ENCODE measurements at regions not wholly inside any gene's neighbourhood (a gene's known extent, or its start where the extent isn't known, plus 50 kb on each side); places are given as distances from the start of the nearest gene placed in this dataset.

DNA sequence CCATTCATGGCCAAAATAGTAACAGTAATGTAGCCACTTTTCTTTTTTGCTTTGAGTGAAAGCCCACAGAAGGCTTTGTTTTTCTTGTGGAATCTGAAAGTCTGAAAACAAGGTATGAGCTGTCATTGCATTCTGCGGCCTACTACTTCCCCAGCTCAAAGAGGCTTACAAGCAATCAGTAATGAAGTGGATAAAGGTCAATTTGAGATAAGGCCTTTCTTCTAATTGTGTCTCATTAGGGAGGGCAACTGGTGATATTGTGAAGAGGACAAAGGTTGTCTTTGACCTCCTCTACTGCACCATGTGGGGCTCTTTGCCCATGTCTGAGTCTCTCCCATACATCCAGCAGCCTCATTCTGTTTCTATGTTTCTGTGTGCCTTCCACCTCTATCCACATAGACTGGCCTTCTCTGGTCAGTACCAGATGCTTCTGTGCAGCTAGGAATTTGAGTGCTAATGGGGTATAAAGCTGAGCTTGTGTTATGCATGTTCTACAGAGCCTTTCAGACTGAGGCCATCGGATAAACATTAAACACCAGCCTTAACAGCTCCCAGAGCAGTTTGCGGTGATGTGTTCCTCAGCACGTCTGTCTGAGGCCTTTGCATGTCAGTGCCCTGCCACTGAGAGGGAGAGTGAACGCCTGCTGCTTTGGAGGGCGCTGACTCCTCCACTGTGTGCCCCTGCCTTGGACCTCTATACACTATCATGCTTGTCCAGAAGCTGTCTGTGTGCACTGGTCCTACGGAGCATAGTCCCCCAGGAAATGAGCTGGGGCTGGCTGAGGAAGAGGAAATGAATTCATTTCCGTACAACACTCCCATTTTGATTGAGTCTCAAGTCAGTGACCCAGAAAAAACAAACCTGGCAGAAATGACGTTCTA lies 80.2 kb downstream of the SH2D1A start:
- Histone ChIP-seq H3K4ac (ENCODE audit: low read depth, low read length) (no peak overlapping the region), H3K4me2 (ENCODE audit: low read length) (no peak overlapping the region), H2BK120ac (ENCODE audit: insufficient read depth, low read length, poor library complexity) (no peak overlapping the region), H3K79me2 (ENCODE audit: control insufficient read depth, insufficient read depth, low read length, poor library complexity) (no peaks in the 10 kb centered on the region), H2AFZ (ENCODE audit: insufficient read depth, low read length, poor library complexity) (no peak overlapping the region), H4K12ac (ENCODE audit: low read depth, low read length) (no peak overlapping the region), H3K9ac (ENCODE audit: low read length) (no peak overlapping the region), H3K4me1 (ENCODE audit: control insufficient read depth in 1 of 2, insufficient read depth in 2 of 2, low read length in 2 of 2) (peaks cover 0 to 2% of the 10 kb centered on the region in 2 experiments), H4K8ac (ENCODE audit: low read depth, low read length) (no peak overlapping the region), H2BK12ac (ENCODE audit: low read length) (no peak overlapping the region), H4K91ac (ENCODE audit: low read depth, low read length) (no peak overlapping the region), H3K4me3 (ENCODE audit: low read depth, low read length) (no peak overlapping the region), H3K36me3 (ENCODE audit: control insufficient read depth in 1 of 2, insufficient read depth in 2 of 2, low read length in 2 of 2) (no peaks in the 10 kb centered on the region), H3K27ac (ENCODE audit: low read depth, low read length) (no peak overlapping the region), H3K14ac (ENCODE audit: low read length) (no peak overlapping the region), H3K18ac (ENCODE audit: low read length) (no peak overlapping the region), H3K27me3 (ENCODE audit: insufficient read depth, low read length) (no peaks in the 10 kb centered on the region), H3K9me3 (ENCODE audit: insufficient read depth, low read depth, low read length) (no peaks in the 10 kb centered on the region), H3K23ac (ENCODE audit: low read length) (no peak overlapping the region), H2AK5ac (ENCODE audit: low read length) (no peak overlapping the region), H2BK5ac (ENCODE audit: low read depth, low read length, poor library complexity) (no peak overlapping the region), H3K79me1 (ENCODE audit: low read length) (no peaks in the 10 kb centered on the region)
- no peak for DNase-seq
- no CpG with 5 or more reads among the region's 9 CpGs for WGBS (ENCODE audit: extremely low coverage, insufficient coverage, insufficient read length)

GRCh38 chrX:124433186-124433585 lies 86.8 kb downstream of the SH2D1A start:
- Histone ChIP-seq H3K9ac (ENCODE audit: low read length) (no peak overlapping the region), H3K79me2 (ENCODE audit: control insufficient read depth, insufficient read depth, low read length, poor library complexity) (no peaks in the 10 kb centered on the region), H2AK5ac (ENCODE audit: low read length) (no peak overlapping the region), H3K4me2 (ENCODE audit: low read length) (no peak overlapping the region), H2BK12ac (ENCODE audit: low read length) (no peak overlapping the region), H3K4ac (ENCODE audit: low read depth, low read length) (no peak overlapping the region), H2AFZ (ENCODE audit: insufficient read depth, low read length, poor library complexity) (no peak overlapping the region), H4K91ac (ENCODE audit: low read depth, low read length) (no peak overlapping the region), H3K14ac (ENCODE audit: low read length) (no peak overlapping the region), H3K4me3 (ENCODE audit: low read depth, low read length) (no peak overlapping the region), H2BK5ac (ENCODE audit: low read depth, low read length, poor library complexity) (no peak overlapping the region), H4K8ac (ENCODE audit: low read depth, low read length) (no peak overlapping the region), H3K9me3 (ENCODE audit: insufficient read depth, low read depth, low read length) (no peaks in the 10 kb centered on the region), H3K36me3 (ENCODE audit: control insufficient read depth in 1 of 2, insufficient read depth in 2 of 2, low read length in 2 of 2) (no peaks in the 10 kb centered on the region), H3K23ac (ENCODE audit: low read length) (no peak overlapping the region), H3K79me1 (ENCODE audit: low read length) (no peaks in the 10 kb centered on the region), H3K4me1 (ENCODE audit: control insufficient read depth in 1 of 2, insufficient read depth in 2 of 2, low read length in 2 of 2) (no peaks in the 10 kb centered on the region), H3K27ac (ENCODE audit: low read depth, low read length) (no peak overlapping the region), H3K27me3 (ENCODE audit: insufficient read depth, low read length) (no peaks in the 10 kb centered on the region), H2BK120ac (ENCODE audit: insufficient read depth, low read length, poor library complexity) (no peak overlapping the region), H4K12ac (ENCODE audit: low read depth, low read length) (no peak overlapping the region), H3K18ac (ENCODE audit: low read length) (no peak overlapping the region)
- WGBS (ENCODE audit: extremely low coverage, insufficient coverage, insufficient read length) = no CpG with 5 or more reads among the region's 2 CpGs
- DNase-seq = no peak

DNA sequence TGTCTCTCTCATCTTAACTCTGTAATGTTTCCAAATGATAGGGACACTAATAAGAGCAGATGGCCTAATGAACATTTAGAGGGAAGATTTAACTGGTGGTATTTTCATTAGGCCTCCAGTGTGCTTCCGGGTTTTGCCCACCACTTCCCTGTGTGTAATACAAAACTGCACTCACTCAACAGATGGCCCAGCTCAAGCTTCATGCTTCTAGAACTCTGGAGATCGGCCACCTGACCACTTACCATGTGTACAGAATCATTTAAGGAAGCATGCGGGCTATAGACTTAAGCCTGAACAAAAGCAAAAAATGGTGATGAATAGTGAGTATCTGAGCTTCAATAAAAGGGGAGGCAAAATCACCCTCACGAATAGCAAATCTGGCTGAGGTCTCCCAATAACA lies 89.3 kb downstream of the SH2D1A start:
- Histone ChIP-seq H3K79me1 (ENCODE audit: low read length) (no peaks in the 10 kb centered on the region), H3K27ac (ENCODE audit: low read depth, low read length) (no peak overlapping the region), H4K91ac (ENCODE audit: low read depth, low read length) (no peak overlapping the region)

DNA sequence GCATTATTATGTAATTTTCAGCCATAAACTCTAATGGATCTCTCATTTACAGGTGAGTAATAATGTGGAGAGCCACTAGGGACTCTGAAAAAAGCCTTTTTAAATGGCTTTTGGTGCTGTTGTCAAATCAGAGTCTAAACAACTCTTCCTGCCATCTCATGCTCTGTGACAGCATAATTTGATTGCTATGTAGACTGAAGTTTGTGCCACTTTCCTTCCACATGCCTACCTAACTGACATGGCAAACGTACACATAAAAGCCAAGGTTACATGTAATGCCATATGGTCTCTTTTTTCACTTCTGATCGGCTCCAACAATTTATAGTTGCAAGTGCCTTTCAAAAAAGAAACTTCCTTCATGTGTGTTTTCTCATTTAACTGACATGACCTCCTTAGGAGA lies 94.3 kb downstream of the SH2D1A start:
- no peak overlapping the region for H2BK120ac ChIP-seq (ENCODE audit: insufficient read depth, low read length, poor library complexity)
- H2AFZ ChIP-seq (ENCODE audit: insufficient read depth, low read length, poor library complexity) = no peak overlapping the region
- H4K8ac ChIP-seq (ENCODE audit: low read depth, low read length) = no peak overlapping the region
- H3K9me3 ChIP-seq (ENCODE audit: insufficient read depth, low read depth, low read length) = no peaks in the 10 kb centered on the region
- H3K36me3 ChIP-seq (ENCODE audit: control insufficient read depth in 1 of 2, insufficient read depth in 2 of 2, low read length in 2 of 2) = no peaks in the 10 kb centered on the region
- no peak overlapping the region for H3K23ac ChIP-seq (ENCODE audit: low read length)
- no peaks in the 10 kb centered on the region for H3K4me1 ChIP-seq (ENCODE audit: control insufficient read depth in 1 of 2, insufficient read depth in 2 of 2, low read length in 2 of 2)
- no peak overlapping the region for H3K4me2 ChIP-seq (ENCODE audit: low read length)
- H4K91ac ChIP-seq (ENCODE audit: low read depth, low read length) = no peak overlapping the region
- no peak overlapping the region for H3K18ac ChIP-seq (ENCODE audit: low read length)
- no peak for DNase-seq
- H4K12ac ChIP-seq (ENCODE audit: low read depth, low read length) = no peak overlapping the region
- H3K27me3 ChIP-seq (ENCODE audit: insufficient read depth, low read length) = no peaks in the 10 kb centered on the region
- H3K4ac ChIP-seq (ENCODE audit: low read depth, low read length) = no peak overlapping the region
- H3K79me1 ChIP-seq (ENCODE audit: low read length) = no peaks in the 10 kb centered on the region
- H2AK5ac ChIP-seq (ENCODE audit: low read length) = no peak overlapping the region
- no CpG with 5 or more reads among the region's 2 CpGs for WGBS (ENCODE audit: extremely low coverage, insufficient coverage, insufficient read length)
- H2BK5ac ChIP-seq (ENCODE audit: low read depth, low read length, poor library complexity) = no peak overlapping the region
- H3K79me2 ChIP-seq (ENCODE audit: control insufficient read depth, insufficient read depth, low read length, poor library complexity) = no peaks in the 10 kb centered on the region
- H3K9ac ChIP-seq (ENCODE audit: low read length) = no peak overlapping the region
- H3K14ac ChIP-seq (ENCODE audit: low read length) = no peak overlapping the region
- no peak overlapping the region for H3K27ac ChIP-seq (ENCODE audit: low read depth, low read length)
- no peak overlapping the region for H2BK12ac ChIP-seq (ENCODE audit: low read length)
- no peak overlapping the region for H3K4me3 ChIP-seq (ENCODE audit: low read depth, low read length)

More for the DNA sequence above, 89.3 kb downstream of the SH2D1A start:
- H3K4me1 ChIP-seq (ENCODE audit: control insufficient read depth in 1 of 2, insufficient read depth in 2 of 2, low read length in 2 of 2) = no peaks in the 10 kb centered on the region
- no peaks in the 10 kb centered on the region for H3K9me3 ChIP-seq (ENCODE audit: insufficient read depth, low read depth, low read length)
- no peak overlapping the region for H2BK120ac ChIP-seq (ENCODE audit: insufficient read depth, low read length, poor library complexity)
- WGBS (ENCODE audit: extremely low coverage, insufficient coverage, insufficient read length) = no CpG with 5 or more reads among the region's 4 CpGs
- H3K36me3 ChIP-seq (ENCODE audit: control insufficient read depth in 1 of 2, insufficient read depth in 2 of 2, low read length in 2 of 2) = no peaks in the 10 kb centered on the region
- H2AFZ ChIP-seq (ENCODE audit: insufficient read depth, low read length, poor library complexity) = no peak overlapping the region
- H3K79me2 ChIP-seq (ENCODE audit: control insufficient read depth, insufficient read depth, low read length, poor library complexity) = no peaks in the 10 kb centered on the region
- no peak overlapping the region for H3K18ac ChIP-seq (ENCODE audit: low read length)
- no peaks in the 10 kb centered on the region for H3K27me3 ChIP-seq (ENCODE audit: insufficient read depth, low read length)
- no peak overlapping the region for H3K4me3 ChIP-seq (ENCODE audit: low read depth, low read length)
- H2BK5ac ChIP-seq (ENCODE audit: low read depth, low read length, poor library complexity) = no peak overlapping the region
- H3K4me2 ChIP-seq (ENCODE audit: low read length) = no peak overlapping the region
- no peak overlapping the region for H4K12ac ChIP-seq (ENCODE audit: low read depth, low read length)
- H3K14ac ChIP-seq (ENCODE audit: low read length) = no peak overlapping the region
- no peak overlapping the region for H3K4ac ChIP-seq (ENCODE audit: low read depth, low read length)
- no peak overlapping the region for H2AK5ac ChIP-seq (ENCODE audit: low read length)
- no peak overlapping the region for H3K23ac ChIP-seq (ENCODE audit: low read length)
- no peak overlapping the region for H3K9ac ChIP-seq (ENCODE audit: low read length)
- H4K8ac ChIP-seq (ENCODE audit: low read depth, low read length) = no peak overlapping the region
- DNase-seq = no peak
- H2BK12ac ChIP-seq (ENCODE audit: low read length) = no peak overlapping the region

Measured in trophoblast cell (in vitro differentiated cells and primary cell).